IPS-18a (cell line): ENCODE measurements at regions not wholly inside any gene's neighbourhood (a gene's known extent, or its start where the extent isn't known, plus 50 kb on each side); places are given as distances from the start of the nearest gene placed in this dataset.

Source experiments
- H3K27ac ChIP-seq: one replicate; pipeline ENCODE4 v1.5.1; 2013; ENCODE audit warnings: low read length
- H3K27me3 ChIP-seq: one replicate; pipeline ENCODE4 v1.6.1; 2013; ENCODE audit warnings: mild to moderate bottlenecking, low read length; ENCODE audit not compliant: control insufficient read depth, insufficient read depth
- H3K36me3 ChIP-seq: one replicate; pipeline ENCODE4 v1.6.1; 2013; ENCODE audit warnings: low read depth, low read length; ENCODE audit not compliant: control insufficient read depth
- H3K4me1 ChIP-seq: one replicate; pipeline ENCODE4 v1.6.1; 2013; ENCODE audit warnings: low read depth, low read length; ENCODE audit not compliant: control insufficient read depth
- H3K4me3 ChIP-seq: one replicate; pipeline ENCODE4 v1.5.1; 2013; ENCODE audit warnings: low read length
- H3K9ac ChIP-seq: one replicate; pipeline ENCODE4 v1.6.1; 2013; ENCODE audit warnings: mild to moderate bottlenecking, low read length, moderate library complexity
- H3K9me3 ChIP-seq: one replicate; pipeline ENCODE4 v1.6.1; 2013; ENCODE audit warnings: low read depth, low read length; ENCODE audit not compliant: control insufficient read depth

GRCh38 chr7:4438723-4439245 is 243.3 kb upstream of the FOXK1 start:
- H3K27ac ChIP-seq, result no peak overlapping the region
- no peaks in the 10 kb centered on the region for H3K4me1 ChIP-seq
- H3K36me3 ChIP-seq, result no peaks in the 10 kb centered on the region
- H3K27me3 ChIP-seq, result no peaks in the 10 kb centered on the region
- H3K9me3 ChIP-seq, result no peaks in the 10 kb centered on the region
- no peak overlapping the region for H3K9ac ChIP-seq
- no peak overlapping the region for H3K4me3 ChIP-seq

GRCh38 chr7:4439444-4439843 is 242.7 kb upstream of the FOXK1 start:
- H3K4me1 ChIP-seq, result no peaks in the 10 kb centered on the region
- no peaks in the 10 kb centered on the region for H3K9me3 ChIP-seq
- no peak overlapping the region for H3K27ac ChIP-seq
- H3K36me3 ChIP-seq, result no peaks in the 10 kb centered on the region
- no peak overlapping the region for H3K9ac ChIP-seq
- H3K4me3 ChIP-seq, result no peak overlapping the region
- no peaks in the 10 kb centered on the region for H3K27me3 ChIP-seq

GRCh38 chr7:4444106-4444505 is 238.0 kb upstream of the FOXK1 start:
- H3K27ac ChIP-seq, result no peak overlapping the region
- H3K9me3 ChIP-seq, result no peaks in the 10 kb centered on the region
- no peaks in the 10 kb centered on the region for H3K36me3 ChIP-seq
- H3K4me3 ChIP-seq, result no peak overlapping the region
- no peaks in the 10 kb centered on the region for H3K27me3 ChIP-seq
- H3K4me1 ChIP-seq, result no peaks in the 10 kb centered on the region
- H3K9ac ChIP-seq, result no peak overlapping the region

- no peaks in the 10 kb centered on the region for H3K4me1 ChIP-seq
- no peaks in the 10 kb centered on the region for H3K9me3 ChIP-seq
- no peaks in the 10 kb centered on the region for H3K36me3 ChIP-seq
- H3K9ac ChIP-seq, result no peak overlapping the region
- H3K4me3 ChIP-seq, result no peak overlapping the region
- no peaks in the 10 kb centered on the region for H3K27me3 ChIP-seq
- no peak overlapping the region for H3K27ac ChIP-seq
Observed at GRCh38 chr7:4445777-4446176, 236.3 kb upstream of the FOXK1 start.

- no peak overlapping the region for H3K27ac ChIP-seq
- H3K4me1 ChIP-seq, result no peaks in the 10 kb centered on the region
- no peaks in the 10 kb centered on the region for H3K9me3 ChIP-seq
- no peaks in the 10 kb centered on the region for H3K27me3 ChIP-seq
- H3K9ac ChIP-seq, result no peak overlapping the region
- H3K36me3 ChIP-seq, result no peaks in the 10 kb centered on the region
- no peak overlapping the region for H3K4me3 ChIP-seq
Observed at GRCh38 chr7:4449263-4449662, 232.8 kb upstream of the FOXK1 start.

- no peaks in the 10 kb centered on the region for H3K36me3 ChIP-seq
- H3K9ac ChIP-seq, result no peak overlapping the region
- H3K4me3 ChIP-seq, result no peak overlapping the region
- H3K27ac ChIP-seq, result no peak overlapping the region
- no peaks in the 10 kb centered on the region for H3K9me3 ChIP-seq
- H3K4me1 ChIP-seq, result no peaks in the 10 kb centered on the region
- H3K27me3 ChIP-seq, result no peaks in the 10 kb centered on the region
Observed at GRCh38 chr7:4450483-4450882, 231.6 kb upstream of the FOXK1 start.

- no peaks in the 10 kb centered on the region for H3K9me3 ChIP-seq
- H3K36me3 ChIP-seq, result no peaks in the 10 kb centered on the region
- H3K27ac ChIP-seq, result no peak overlapping the region
- no peak overlapping the region for H3K9ac ChIP-seq
- H3K4me1 ChIP-seq, result no peaks in the 10 kb centered on the region
- H3K4me3 ChIP-seq, result no peak overlapping the region
- H3K27me3 ChIP-seq, result no peaks in the 10 kb centered on the region
Observed at GRCh38 chr7:4460597-4460996, 221.5 kb upstream of the FOXK1 start.

- Histone ChIP-seq H3K9ac (no peak overlapping the region), H3K27me3 (no peaks in the 10 kb centered on the region), H3K9me3 (no peaks in the 10 kb centered on the region), H3K4me1 (no peaks in the 10 kb centered on the region), H3K27ac (no peak overlapping the region), H3K36me3 (no peaks in the 10 kb centered on the region), H3K4me3 (no peak overlapping the region)
Observed at GRCh38 chr7:4461531-4461930, 220.6 kb upstream of the FOXK1 start.

GRCh38 chr7:4468320-4469102 is 213.6 kb upstream of the FOXK1 start:
- peaks cover 10% of the 10 kb centered on the region for H3K4me1 ChIP-seq
- H3K4me3 ChIP-seq, result no peak overlapping the region

GRCh38 chr7:4470246-4470645 is 211.8 kb upstream of the FOXK1 start:
- Histone ChIP-seq H3K27me3 (no peaks in the 10 kb centered on the region), H3K36me3 (no peaks in the 10 kb centered on the region), H3K4me1 (peaks cover 10% of the 10 kb centered on the region), H3K27ac (no peak overlapping the region), H3K4me3 (no peak overlapping the region), H3K9ac (no peak overlapping the region), H3K9me3 (no peaks in the 10 kb centered on the region)

More at GRCh38 chr7:4468320-4469102, 213.6 kb upstream of the FOXK1 start:
- Histone ChIP-seq H3K27me3 (no peaks in the 10 kb centered on the region), H3K9ac (no peak overlapping the region), H3K36me3 (no peaks in the 10 kb centered on the region), H3K27ac (no peak overlapping the region), H3K9me3 (no peaks in the 10 kb centered on the region)

- Histone ChIP-seq H3K9ac (no peak overlapping the region), H3K27ac (no peak overlapping the region), H3K4me1 (peaks cover 10% of the 10 kb centered on the region)
Observed at GRCh38 chr7:4472728-4473127, 209.4 kb upstream of the FOXK1 start.

GRCh38 chr7:4479367-4480039 is 202.6 kb upstream of the FOXK1 start:
- Histone ChIP-seq H3K4me1 (no peaks in the 10 kb centered on the region), H3K27me3 (no peaks in the 10 kb centered on the region), H3K27ac (no peak overlapping the region), H3K4me3 (no peak overlapping the region), H3K9ac (no peak overlapping the region), H3K9me3 (no peaks in the 10 kb centered on the region), H3K36me3 (no peaks in the 10 kb centered on the region)

More at GRCh38 chr7:4472728-4473127, 209.4 kb upstream of the FOXK1 start:
- no peaks in the 10 kb centered on the region for H3K36me3 ChIP-seq
- H3K4me3 ChIP-seq, result no peak overlapping the region
- H3K27me3 ChIP-seq, result no peaks in the 10 kb centered on the region
- H3K9me3 ChIP-seq, result no peaks in the 10 kb centered on the region
